ENCODE measurements at regions not wholly inside any gene's neighbourhood (a gene's known extent, or its start where the extent isn't known, plus 50 kb on each side); places are given as distances from the start of the nearest gene placed in this dataset.
"Not testable (repeated sequence)": the region's sequence is repeated elsewhere in the genome, so short reads cannot be mapped to it uniquely, and the experiment has no call there.

DNA sequence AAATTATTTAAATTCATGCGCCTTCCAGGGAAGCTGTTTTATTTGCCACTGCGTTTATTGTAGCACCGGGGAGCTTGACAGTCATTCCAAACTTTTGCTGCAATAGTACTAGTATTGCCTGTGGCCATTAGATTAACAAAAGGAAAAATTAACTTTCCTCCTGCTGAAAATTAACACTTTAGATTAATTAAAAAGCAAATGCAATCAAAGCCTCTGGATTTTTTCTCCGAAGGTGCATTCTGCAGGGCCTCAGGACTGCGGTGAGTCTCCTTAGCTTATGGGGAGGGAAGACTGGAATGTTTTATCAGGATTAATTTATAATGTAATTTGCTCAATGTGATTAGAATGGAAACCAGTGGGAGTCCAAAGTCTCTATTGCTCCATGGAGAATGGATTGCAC lies 456.4 kb upstream of the CFAP20DC start:
- no peak for DNase-seq (ENCODE audit: low read depth in 1 of 2, low spot score in 1 of 2)

DNA sequence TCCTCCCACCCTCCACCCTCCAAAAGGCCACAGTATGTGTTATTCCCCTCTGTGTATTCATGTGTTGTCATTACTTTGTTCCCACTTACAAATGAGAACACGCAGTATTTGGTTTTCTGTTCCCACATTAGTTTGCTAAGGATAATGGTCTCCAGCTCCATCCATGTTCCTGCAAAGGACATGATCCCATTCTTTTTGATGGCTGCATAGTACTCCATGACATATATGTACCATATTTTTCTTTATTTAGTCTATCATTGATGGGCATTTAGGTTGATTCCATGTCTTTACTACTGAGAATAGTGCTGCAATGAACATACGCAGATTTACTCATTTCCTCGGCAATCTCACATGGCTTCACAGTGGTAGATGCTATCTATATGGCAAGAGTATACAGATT lies 453.6 kb upstream of the CFAP20DC start:
- DNase-seq (ENCODE audit: low read depth in 1 of 2, low spot score in 1 of 2) = no peak

DNA sequence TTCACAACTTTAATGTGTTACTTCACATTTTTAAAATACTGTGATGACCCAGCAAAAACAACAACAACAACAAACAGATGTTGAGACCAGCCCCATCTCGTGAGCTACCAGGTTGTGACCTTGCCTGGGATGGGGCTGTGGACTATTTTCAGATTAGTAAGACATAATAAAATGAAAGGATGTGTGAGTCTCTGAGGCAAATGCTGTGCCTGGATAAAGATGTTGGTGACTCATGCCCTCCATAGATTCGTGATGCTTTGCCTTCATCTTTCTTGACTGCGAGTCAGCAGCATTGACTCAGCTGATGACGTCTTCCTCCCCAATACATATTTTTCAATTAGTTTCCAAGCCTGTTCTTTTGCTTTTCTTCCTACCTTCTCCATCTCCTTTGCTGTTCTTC lies 453.0 kb upstream of the CFAP20DC start:
- DNase-seq (ENCODE audit: low read depth in 1 of 2, low spot score in 1 of 2) = no peak

DNA sequence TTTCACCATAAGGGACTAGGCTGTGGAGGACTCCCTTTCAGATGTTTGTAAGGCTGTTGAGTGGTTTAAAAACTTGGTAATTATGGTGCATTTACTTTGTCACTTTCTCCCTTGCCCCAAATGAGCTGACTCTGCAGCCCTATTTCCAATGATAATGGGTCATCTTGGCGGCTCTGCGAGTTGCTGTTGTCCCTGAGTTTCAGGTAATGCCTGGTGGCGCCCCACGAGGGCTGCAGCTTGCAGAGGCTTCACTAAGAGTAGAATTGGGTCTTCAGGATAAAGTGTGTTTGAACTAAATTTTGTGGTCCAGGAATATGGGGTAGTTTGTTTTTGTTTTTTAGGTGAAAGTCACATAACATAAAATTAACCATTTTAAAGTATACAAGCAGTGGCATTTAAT lies 450.1 kb upstream of the CFAP20DC start:
- DNase-seq (ENCODE audit: low read depth in 1 of 2, low spot score in 1 of 2) = no peak

DNA sequence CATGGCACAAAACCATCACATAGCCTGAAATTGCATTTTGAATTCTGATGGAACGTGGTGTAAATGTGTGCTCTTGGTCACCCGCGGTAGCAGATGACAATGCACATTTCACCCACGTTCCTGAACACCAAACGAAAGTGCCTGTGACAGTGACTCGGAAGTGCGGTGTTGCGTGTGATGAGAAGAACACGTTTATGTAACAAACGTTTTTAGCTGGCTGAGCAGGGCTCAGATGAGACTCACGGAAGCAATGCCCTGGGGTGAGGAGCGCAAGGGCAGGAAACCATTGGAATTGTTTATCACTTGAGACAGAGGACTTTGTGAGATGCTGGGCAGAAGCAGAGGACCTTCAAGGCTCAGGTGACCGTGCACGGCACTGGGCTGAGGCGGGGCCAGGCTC lies 449.2 kb upstream of the CFAP20DC start:
- no peak for DNase-seq (ENCODE audit: low read depth in 1 of 2, low spot score in 1 of 2)

DNA sequence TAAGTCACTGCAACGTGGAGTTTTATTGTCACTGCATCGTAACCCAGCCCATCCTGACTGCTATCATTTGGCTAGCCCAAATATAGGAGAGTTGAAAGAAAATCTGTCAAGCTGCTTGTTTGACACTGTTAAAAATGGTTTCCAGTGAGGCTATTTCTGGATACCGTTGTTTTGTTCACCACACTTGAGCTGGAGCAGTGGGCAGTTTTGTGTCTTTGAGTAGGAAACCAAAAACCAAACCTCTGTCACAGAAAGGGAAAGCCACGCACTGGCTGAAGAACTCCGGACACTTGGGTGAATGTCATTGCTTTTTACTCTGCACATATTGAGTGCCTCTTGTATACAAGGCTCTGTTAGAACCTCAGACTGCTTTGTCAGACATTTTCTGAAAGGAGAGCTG lies 446.4 kb upstream of the CFAP20DC start:
- DNase-seq (ENCODE audit: low read depth in 1 of 2, low spot score in 1 of 2) = no peak

DNA sequence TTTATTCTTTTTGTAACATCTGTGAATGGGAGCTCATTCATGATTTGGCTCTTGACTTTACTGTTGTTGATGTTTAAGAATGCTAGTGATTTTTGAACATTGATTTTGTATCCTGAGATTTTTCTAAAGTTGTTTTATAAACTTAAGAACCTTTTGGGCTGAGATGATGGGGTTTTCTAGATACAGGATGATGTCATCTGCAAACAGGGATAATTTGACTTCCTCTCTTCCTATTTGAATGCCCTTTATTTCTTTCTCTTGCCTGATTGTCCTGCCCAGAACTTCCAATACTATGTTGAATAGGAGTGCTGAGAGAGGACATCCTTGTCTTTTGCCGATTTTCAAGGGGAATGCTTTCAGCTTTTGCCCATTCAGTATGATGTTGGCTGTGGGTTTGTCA lies 445.1 kb upstream of the CFAP20DC start:
- DNase-seq (ENCODE audit: low read depth in 1 of 2, low spot score in 1 of 2) = not testable (repeated sequence)

DNA sequence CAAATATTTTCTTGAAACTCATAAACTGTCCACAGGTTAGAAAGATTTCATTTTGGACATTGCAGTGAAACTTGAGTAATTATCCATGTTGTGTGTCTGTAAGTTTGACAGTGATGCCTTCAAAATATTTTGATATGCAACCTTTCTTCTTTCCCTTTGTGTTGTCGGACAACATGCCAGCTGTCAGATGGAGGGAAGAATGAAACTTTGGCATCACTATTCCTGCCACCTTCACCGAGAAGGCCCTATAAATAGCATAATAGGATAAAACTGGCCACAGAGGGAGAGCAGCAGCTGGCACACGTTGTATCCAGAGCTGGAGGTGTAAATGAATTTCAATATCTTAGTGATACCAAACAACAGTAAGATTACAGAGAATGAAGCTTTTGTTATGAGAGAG lies 436.7 kb upstream of the CFAP20DC start:
- no peak for DNase-seq (ENCODE audit: low read depth in 1 of 2, low spot score in 1 of 2)

DNA sequence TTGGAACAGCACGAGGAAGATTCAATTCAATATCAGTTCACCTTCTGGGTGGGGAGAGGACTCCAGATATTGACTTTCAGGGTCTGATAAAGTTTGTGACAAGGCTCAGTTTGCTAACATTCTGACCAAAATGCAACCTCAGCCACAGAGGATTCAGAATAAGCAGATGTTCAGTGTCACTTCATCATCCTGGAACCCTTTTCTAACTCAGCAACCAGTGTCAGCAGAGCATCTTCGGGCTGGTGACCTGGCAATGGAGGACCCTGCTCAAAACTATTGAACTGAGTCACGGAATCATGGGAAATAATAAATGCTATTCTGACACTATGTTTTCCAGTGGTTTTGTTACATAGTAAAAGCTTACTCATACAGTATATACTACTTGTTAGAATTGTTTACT lies 433.4 kb upstream of the CFAP20DC start:
- DNase-seq (ENCODE audit: low read depth in 1 of 2, low spot score in 1 of 2) = no peak

DNA sequence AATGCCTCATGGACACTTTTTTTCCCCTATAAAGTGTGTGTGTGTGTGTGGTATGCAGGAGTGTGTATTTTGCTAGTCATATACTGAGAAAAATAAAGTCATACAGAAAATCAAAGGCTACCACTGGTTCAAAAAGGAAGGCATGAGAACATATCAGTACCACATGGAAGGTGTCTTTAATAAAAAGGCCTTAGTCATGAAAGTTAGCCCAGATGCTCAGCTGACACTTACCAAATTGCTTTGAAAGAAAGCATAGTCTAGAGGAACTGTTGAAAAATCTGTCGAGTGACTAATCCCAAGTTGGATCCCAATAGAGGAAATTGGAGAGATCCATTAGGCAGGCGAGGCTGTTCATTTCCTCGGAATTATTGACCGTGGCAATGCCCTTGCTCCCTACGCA lies 432.9 kb upstream of the CFAP20DC start:
- no peak for DNase-seq (ENCODE audit: low read depth in 1 of 2, low spot score in 1 of 2)

DNA sequence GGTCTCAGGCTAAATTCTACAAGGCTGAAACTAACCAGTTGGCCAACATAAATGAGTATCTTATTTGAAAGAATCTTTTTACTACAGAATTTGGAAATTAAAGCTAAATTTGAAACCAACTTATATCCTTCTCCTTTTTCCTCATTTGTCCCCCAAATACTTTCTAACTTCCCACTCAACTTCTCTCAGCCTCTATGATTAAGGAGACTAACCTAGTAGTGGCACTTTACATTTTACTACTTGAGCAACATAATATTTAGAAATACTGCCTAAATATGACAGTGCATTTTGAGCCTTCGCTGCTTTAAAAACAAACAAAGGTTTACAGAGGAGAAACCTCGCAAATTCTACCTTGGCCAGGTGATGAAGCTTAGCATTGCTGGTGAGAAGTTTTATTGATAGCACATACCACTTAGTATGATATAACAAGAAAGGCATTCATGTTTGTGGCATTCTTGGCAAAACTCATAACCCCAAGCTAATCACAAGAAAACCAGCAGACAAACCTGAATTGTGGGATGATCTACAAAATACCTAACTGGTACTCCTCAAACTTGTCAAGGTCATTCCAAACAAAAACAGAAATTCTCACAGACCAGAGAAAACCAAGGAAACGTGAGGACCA lies 432.1 kb upstream of the CFAP20DC start:
- DNase-seq (ENCODE audit: low read depth in 1 of 2, low spot score in 1 of 2) = no peak

DNA sequence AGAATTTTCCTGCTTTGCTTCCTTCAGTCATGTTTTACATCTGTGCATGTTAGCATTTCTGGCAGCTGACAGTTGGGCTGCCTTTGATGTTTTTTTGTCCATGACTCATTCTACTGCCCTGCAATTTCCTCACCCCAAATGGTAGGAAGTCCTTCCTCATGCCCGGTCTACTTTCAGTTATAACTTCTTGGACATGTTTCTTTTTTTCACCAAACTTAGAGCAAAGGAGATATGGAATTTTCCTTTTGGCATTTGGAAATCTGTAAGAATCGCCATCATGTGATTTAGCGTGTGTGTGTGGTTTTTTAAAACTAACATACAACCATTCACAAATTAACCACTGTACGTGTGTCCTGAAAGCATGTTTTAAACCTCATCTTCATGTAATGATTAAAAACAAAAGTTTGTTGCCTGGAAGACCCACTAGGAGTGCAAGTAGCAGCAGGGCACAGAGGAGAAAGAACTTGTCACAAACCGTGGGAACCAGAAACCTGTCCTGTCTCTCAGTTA lies 430.7 kb upstream of the CFAP20DC start:
- DNase-seq (ENCODE audit: low read depth in 1 of 2, low spot score in 1 of 2) = no peak

DNA sequence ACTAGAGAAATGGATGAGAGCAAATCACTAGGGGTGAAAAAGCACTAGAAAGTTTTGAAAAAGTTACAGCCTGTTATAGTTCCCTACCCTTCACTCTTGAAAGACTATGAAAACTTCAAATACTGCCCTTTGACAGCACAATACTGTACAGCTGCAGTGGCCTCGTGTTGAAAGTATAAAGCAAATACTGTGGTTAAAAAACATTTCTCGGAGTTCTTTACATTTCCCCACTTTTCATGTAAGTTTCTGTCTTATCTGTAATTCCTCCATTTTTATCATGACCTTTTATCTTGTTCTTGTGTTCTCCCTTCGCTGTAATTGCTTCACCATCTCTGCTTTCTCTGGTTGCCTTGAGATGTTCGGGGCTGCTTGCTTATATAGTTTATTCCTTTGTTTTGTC lies 423.8 kb upstream of the CFAP20DC start:
- DNase-seq (ENCODE audit: low read depth in 1 of 2, low spot score in 1 of 2) = no peak

DNA sequence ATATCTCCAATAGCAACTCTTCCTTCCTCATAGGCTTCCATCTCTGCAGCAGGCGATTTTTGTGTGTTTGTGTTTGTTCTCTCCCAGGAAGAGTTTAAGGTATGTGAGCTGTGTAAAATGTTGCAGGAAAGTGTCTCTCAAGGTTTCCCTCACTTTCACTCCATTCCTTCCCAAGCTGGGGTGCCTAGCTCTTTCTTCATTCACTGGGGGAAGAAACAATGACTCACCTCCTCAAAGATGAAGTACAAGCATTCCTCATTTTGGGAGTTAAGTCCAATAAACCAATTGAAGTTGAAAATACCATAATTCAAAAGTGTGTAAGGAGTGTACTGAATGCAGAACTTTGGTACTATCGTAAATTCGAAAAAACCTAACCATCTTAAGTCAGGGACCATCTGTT lies 422.7 kb upstream of the CFAP20DC start:
- DNase-seq (ENCODE audit: low read depth in 1 of 2, low spot score in 1 of 2) = no peak

DNA sequence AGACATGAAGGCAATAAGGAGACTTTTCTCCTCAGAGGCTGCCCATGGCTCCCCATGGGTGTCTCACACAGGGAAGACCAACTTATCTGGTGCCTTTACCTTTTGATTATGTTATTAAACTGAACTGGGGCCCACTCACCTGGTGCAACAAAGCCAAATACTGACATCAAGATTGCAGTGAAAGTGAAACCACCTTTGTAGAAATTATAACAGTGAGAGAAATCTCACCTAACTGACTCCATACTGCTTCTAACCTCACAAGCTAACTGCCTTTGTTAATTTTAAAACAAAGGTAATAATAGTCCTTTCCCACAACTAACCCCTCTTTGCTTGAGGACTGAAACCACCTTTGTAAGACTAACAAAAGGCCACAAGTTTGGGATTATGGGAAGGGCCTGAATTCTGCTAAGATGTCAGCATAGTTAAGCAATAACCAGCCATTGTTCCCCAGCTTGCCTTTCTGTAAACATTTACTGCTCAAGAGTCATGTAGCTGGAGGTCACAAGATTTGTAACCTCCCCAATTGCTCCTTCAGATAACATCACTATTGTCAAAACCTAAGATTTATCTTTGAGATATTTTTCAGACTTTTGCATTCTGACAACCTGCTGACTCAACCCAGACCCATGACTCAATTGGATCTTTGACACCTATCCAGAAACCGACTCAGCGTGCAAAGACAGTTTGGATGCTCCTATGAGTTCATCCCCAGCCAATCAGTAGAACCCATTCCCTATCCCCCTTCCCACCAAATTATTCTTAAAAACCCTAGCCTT lies 420.3 kb upstream of the CFAP20DC start:
- no peak for DNase-seq (ENCODE audit: low read depth in 1 of 2, low spot score in 1 of 2)

DNA sequence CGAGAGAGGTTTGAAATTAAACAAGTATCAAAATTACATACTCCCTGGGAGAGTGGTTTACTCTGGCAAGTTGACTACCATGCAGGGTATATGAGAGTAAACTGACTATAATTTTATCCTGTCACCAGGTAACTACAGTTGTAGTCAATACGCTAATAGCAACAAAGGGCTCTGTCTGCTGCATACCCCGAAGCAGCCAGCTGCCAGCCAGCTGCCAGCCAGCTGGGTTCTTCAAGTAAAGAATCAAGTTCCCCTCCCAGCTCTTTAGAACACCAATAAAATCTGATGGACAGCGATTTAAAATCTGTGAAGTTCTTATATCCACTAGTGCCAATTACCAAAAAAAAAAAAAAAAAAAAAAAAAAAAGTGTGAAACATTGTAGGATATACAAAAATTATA lies 417.7 kb upstream of the CFAP20DC start:
- no peak for DNase-seq (ENCODE audit: low read depth in 1 of 2, low spot score in 1 of 2)

DNA sequence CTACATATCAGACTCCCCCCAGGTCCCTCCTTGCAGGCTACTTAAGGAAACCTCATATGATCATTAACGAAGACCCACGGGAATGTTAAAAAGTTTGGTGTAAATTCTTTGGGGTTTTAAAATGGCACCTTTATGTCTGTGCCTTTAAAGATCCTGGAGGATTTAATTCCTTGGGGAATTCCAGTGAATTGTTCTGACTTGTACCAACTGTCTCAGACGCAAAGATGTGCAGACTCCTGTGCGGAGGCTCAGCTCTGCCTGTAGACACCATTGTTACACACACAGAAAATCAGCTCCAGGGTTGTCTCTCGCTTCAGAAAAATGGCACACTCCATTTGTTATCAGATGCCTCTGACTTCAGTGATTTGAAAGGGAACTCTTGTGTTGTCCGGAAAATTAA lies 414.4 kb upstream of the CFAP20DC start:
- no peak for DNase-seq (ENCODE audit: low read depth in 1 of 2, low spot score in 1 of 2)

DNA sequence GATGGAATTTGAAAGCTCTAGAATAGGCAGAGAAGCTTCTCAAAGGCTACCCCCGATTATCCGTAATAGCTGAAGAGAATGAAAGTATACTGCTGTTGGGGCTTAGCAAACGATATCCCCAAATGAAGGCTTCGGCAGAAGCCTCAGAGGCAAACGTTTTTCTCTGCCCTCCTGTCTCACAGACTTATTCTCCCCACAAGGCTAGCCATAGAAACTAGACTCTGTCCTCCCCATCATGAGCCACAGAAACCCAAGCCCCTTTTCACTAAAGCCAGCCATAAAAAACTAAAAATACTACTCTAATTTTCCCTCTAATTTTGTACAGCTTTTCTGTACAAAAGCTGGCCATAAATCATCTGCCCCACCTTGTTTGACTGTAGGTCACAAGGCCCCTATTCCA lies 413.4 kb upstream of the CFAP20DC start:
- no peak for DNase-seq (ENCODE audit: low read depth in 1 of 2, low spot score in 1 of 2)

DNA sequence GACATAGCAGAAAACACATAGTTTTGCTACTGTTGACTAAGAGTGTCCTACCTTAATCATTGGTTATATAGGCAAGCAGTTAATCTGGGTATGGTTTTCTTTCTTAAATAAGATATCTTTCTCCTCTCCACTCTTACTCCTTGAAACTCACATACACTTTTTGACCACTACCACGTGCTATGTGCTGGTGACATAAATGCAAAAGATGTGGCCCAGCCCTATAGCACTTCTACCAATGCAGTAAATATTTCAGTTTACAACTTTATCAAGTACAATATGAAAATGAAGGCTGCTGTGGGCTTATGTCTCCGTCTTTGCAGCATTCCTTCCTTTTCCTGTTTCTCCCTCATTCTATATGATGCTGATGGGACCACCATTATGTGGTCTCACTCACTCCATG lies 410.2 kb upstream of the CFAP20DC start:
- no peak for DNase-seq (ENCODE audit: low read depth in 1 of 2, low spot score in 1 of 2)

DNA sequence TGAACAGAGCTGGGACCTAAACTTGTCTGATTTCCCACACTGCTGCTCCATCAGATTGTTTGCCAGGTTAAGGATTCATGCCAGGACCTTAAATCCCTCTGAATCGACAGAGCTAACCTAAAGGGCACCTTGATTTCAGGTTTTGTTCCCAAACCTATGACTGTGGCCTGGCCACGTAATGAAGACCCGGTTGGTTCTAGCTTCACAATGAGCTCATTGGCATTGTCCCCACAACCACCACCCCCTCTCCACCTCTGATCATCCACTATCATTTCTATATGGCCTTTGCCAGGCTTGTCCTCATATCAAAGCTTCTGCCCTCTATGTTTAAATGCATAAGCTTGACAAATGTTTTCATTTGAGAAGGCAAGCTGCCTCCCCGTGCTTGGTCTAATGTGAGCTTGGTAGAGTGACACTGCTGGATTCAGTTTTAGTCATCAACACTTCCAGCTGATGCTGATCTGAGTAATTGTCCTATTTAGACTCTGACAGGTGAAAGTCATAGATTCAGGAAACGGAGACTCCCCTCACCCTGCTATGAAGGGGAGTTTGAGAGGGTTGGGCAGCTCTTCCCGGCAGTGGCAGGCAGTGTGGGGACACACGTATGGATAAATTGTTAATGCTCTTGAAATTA lies 407.1 kb upstream of the CFAP20DC start:
- no peak for DNase-seq (ENCODE audit: low read depth in 1 of 2, low spot score in 1 of 2)

DNA sequence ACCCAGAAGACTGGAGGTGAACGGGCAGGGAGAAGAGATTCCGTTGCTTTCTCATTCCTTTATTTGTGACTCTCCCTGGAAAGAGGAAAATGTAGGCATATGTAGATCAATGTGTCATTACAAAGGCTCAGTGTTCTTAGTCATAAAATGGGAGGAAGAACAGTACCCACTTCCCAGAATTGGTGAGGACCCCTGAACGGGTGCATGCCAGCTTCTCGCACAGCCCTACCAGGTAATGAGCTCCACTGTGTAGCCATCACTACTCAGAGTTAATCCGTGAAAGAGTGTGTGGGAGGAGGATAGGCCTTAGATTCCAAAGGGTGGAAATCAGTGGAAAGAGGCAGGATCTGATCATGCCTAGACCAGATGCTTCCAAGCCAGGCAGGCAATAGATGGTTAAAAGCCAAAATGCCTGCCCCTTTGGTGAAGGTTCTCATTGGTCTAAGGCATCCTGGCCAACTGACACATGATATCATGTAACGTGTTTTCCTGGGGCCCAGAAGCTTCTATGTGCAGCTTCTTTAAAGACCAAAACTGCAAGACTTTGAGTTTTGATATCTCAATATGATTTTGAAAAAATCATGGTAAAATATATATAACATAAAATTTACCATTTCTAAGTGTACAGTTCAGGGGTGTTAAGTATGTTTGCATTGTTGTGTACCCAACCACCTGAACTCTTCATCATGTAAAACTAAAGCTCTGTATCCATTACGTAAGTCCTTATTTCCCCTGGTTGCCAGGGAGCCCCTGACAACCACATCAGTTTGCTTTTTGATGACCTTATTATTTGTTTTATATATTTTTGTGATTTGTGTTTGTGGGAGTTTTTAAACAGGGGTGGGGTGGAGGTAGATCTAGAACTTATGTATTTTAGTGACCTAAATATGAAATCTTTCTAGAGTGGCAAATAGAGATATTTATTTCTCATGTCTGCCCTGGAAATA lies 402.2 kb upstream of the CFAP20DC start:
- DNase-seq (ENCODE audit: low read depth in 1 of 2, low spot score in 1 of 2) = no peak
